RWPE2 (cell line): ENCODE measurements at regions not wholly inside any gene's neighbourhood (a gene's known extent, or its start where the extent isn't known, plus 50 kb on each side); places are given as distances from the start of the nearest gene placed in this dataset.
"Not testable (repeated sequence)": the region's sequence is repeated elsewhere in the genome, so short reads cannot be mapped to it uniquely, and the experiment has no call there.

ENCODE experiments used
- ATAC-seq: fragments of 200-7000 bp; cut with Tn5 transposase; 3 replicates; pipeline ENCODE4 v1.9.1; 2021; ENCODE audit warnings: low read depth
- DNase-seq: peaks from one replicate; pipeline ENCODE4 v3.0.0-alpha.2; 2020; ENCODE audit warnings: low spot score
- H3K27ac ChIP-seq: fragments of 450-650 bp; 2 replicates; pipeline ENCODE4 v1.5.1; 2017; ENCODE audit warnings: mild to moderate bottlenecking; ENCODE audit not compliant: poor library complexity, severe bottlenecking
- H3K27me3 ChIP-seq: fragments of 250-450 bp; sonication (Bioruptor Pico); 2 replicates; pipeline ENCODE4 v1.5.1; 2021; ENCODE audit warnings: mild to moderate bottlenecking, moderate library complexity; ENCODE audit not compliant: insufficient read depth, poor library complexity, severe bottlenecking
- H3K36me3 ChIP-seq: fragments of 250-450 bp; sonication (Bioruptor Pico); 2 replicates; pipeline ENCODE4 v1.5.1; 2020; ENCODE audit warnings: low read depth, mild to moderate bottlenecking, moderate library complexity
- H3K4me1 ChIP-seq: fragments of 250-450 bp; sonication (Bioruptor Pico); 2 replicates; pipeline ENCODE4 v1.5.1; 2021; ENCODE audit warnings: mild to moderate bottlenecking, moderate library complexity; ENCODE audit not compliant: insufficient read depth, poor library complexity, severe bottlenecking
- H3K4me3 ChIP-seq: fragments of 250-450 bp; sonication (Bioruptor Pico); 2 replicates; pipeline ENCODE4 v1.5.1; 2021; ENCODE audit warnings: mild to moderate bottlenecking, moderate library complexity; ENCODE audit not compliant: severe bottlenecking
- H3K9me3 ChIP-seq: fragments of 250-450 bp; sonication (Bioruptor Pico); 2 replicates; pipeline ENCODE4 v1.5.1; 2021; ENCODE audit warnings: mild to moderate bottlenecking, moderate library complexity; ENCODE audit not compliant: severe bottlenecking

GRCh38 chrY:22113990-22114389, 68.7 kb downstream of the RBMY1F start:
- not testable (repeated sequence) for H3K27me3 ChIP-seq, H3K4me1 ChIP-seq, H3K27ac ChIP-seq, DNase-seq, H3K36me3 ChIP-seq, ATAC-seq, H3K4me3 ChIP-seq, H3K9me3 ChIP-seq

- not testable (repeated sequence) for ATAC-seq, DNase-seq
Measured at GRCh38 chrY:22108165-22108564, 74.6 kb downstream of the RBMY1F start.

GRCh38 chrY:22101547-22101946, 81.2 kb downstream of the RBMY1F start:
- H3K27ac ChIP-seq, result not testable (repeated sequence)

More at GRCh38 chrY:22108165-22108564, 74.6 kb downstream of the RBMY1F start:
- H3K27ac ChIP-seq, H3K4me3 ChIP-seq, H3K36me3 ChIP-seq, H3K4me1 ChIP-seq, H3K9me3 ChIP-seq, H3K27me3 ChIP-seq: not testable (repeated sequence)

GRCh38 chrY:22097310-22097709, 85.4 kb downstream of the RBMY1F start:
- not testable (repeated sequence) for H3K9me3 ChIP-seq, DNase-seq, ATAC-seq, H3K36me3 ChIP-seq, H3K4me1 ChIP-seq, H3K27me3 ChIP-seq, H3K4me3 ChIP-seq, H3K27ac ChIP-seq

More at GRCh38 chrY:22101547-22101946, 81.2 kb downstream of the RBMY1F start:
- ATAC-seq, H3K36me3 ChIP-seq, H3K4me1 ChIP-seq, H3K4me3 ChIP-seq, DNase-seq, H3K27me3 ChIP-seq, H3K9me3 ChIP-seq: not testable (repeated sequence)

GRCh38 chrY:22085975-22086645, 96.6 kb downstream of the RBMY1F start:
- not testable (repeated sequence) for H3K4me3 ChIP-seq, H3K4me1 ChIP-seq, ATAC-seq, H3K9me3 ChIP-seq, DNase-seq, H3K36me3 ChIP-seq, H3K27me3 ChIP-seq, H3K27ac ChIP-seq

GRCh38 chrY:22072270-22072669, 110.5 kb downstream of the RBMY1F start:
- peak; percentile 72 for ATAC-seq
- H3K36me3 ChIP-seq, H3K4me3 ChIP-seq, H3K9me3 ChIP-seq, H3K27ac ChIP-seq, H3K27me3 ChIP-seq, DNase-seq, H3K4me1 ChIP-seq: not testable (repeated sequence)

GRCh38 chrY:22060149-22060548, 122.6 kb downstream of the RBMY1F start:
- not testable (repeated sequence) for H3K27me3 ChIP-seq, DNase-seq, H3K9me3 ChIP-seq, H3K36me3 ChIP-seq, H3K4me3 ChIP-seq, H3K27ac ChIP-seq, H3K4me1 ChIP-seq, ATAC-seq

- not testable (repeated sequence) for H3K4me3 ChIP-seq, H3K4me1 ChIP-seq, H3K27me3 ChIP-seq, H3K36me3 ChIP-seq, DNase-seq, ATAC-seq, H3K9me3 ChIP-seq, H3K27ac ChIP-seq
Measured at GRCh38 chrY:22013010-22013409, 95.2 kb upstream of the RBMY1E start.

GRCh38 chrY:22001163-22001562, 83.3 kb upstream of the RBMY1E start:
- not testable (repeated sequence) for H3K4me1 ChIP-seq, H3K27me3 ChIP-seq, H3K27ac ChIP-seq, H3K36me3 ChIP-seq, H3K4me3 ChIP-seq, DNase-seq, H3K9me3 ChIP-seq
- ATAC-seq, result peak; percentile 68; the same call in 1 of the 3 replicates

GRCh38 chrY:21987222-21987621, 69.4 kb upstream of the RBMY1E start:
- peak; percentile 100 for ATAC-seq
- H3K4me3 ChIP-seq, H3K27ac ChIP-seq, H3K36me3 ChIP-seq, DNase-seq, H3K9me3 ChIP-seq, H3K27me3 ChIP-seq, H3K4me1 ChIP-seq: not testable (repeated sequence)

GRCh38 chrY:21980937-21981336, 63.1 kb upstream of the RBMY1E start:
- not testable (repeated sequence) for H3K4me3 ChIP-seq, H3K4me1 ChIP-seq, DNase-seq, H3K36me3 ChIP-seq, H3K9me3 ChIP-seq, H3K27ac ChIP-seq, H3K27me3 ChIP-seq
- ATAC-seq, result peak; percentile 95

- H3K4me1 ChIP-seq, H3K27me3 ChIP-seq, H3K9me3 ChIP-seq, H3K36me3 ChIP-seq, H3K4me3 ChIP-seq, H3K27ac ChIP-seq, DNase-seq: not testable (repeated sequence)
- ATAC-seq, result 0 out of 3 replicates have a peak, but pooled peaks have one; percentile 29
Measured at GRCh38 chrY:21980348-21980747, 62.5 kb upstream of the RBMY1E start.
